GM12892 (cell line): ENCODE measurements at regions not wholly inside any gene's neighbourhood (a gene's known extent, or its start where the extent isn't known, plus 50 kb on each side); places are given as distances from the start of the nearest gene placed in this dataset.
"Not testable (repeated sequence)": the region's sequence is repeated elsewhere in the genome, so short reads cannot be mapped to it uniquely, and the experiment has no call there.

Experiments used
- DNase-seq: peaks from one replicate; pipeline ENCODE4 v3.0.0; 2011; ENCODE audit not compliant: insufficient read length
- FAIRE-seq: peaks from 2 replicates; lab custom pipeline; 2011; peaks lifted over from hg19 to GRCh38; lab: Jason Lieb, UNC
- POLR2A ChIP-seq: IDR thresholded peaks from 2 replicates; pipeline ENCODE4 v1.6.1; 2011; ENCODE audit warnings: low read depth, low read length, control low read depth
- POLR2AphosphoS5 ChIP-seq: IDR thresholded peaks from 2 replicates; pipeline ENCODE4 v1.6.1; 2011; ENCODE audit warnings: low read depth, low read length, control low read depth
- TAF1 ChIP-seq: IDR thresholded peaks from 2 replicates; pipeline ENCODE4 v1.6.1; 2011; ENCODE audit warnings: low read depth, mild to moderate bottlenecking, control low read depth, low read length, borderline replicate concordance

DNA sequence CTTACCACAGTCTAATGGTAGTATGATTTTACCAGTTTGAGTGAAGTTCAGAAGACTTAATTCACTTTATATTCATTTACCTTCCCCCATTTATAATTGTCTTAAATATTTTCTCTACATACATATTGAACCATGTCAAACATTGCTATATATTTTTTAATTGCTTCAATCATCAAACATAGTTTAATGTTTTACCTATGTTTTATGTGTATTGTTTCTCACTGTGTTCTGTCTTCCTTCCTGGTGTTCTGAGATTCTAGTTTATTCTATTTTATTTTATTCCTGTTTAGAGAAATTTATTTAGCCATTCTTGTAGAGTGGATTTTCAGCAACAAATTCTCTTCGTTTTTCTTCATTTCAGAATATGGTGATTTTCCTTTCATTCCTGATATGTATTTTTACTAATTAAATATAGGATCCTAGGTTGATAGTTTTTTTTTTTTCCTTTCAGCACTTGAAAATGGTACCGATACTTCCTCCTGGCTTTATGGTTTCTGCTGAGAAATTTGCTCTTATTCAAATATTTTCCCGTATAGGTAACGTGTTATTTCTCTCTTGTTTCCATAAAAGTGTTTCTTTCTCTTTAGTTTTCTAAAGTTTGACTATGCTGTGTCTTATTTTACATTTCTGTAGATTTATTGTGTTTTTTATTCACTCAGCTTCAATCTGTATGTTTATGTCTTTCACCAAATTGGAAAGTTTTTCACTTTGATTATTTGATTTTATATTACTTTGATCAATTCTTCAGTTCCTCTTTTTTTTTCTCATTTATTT lies 201.8 kb upstream of the AGR3 start:
- TF ChIP-seq POLR2AphosphoS5 (no peak), POLR2A (no peak), TAF1 (no peak)
- FAIRE-seq = no peak
- DNase-seq = no peak

DNA sequence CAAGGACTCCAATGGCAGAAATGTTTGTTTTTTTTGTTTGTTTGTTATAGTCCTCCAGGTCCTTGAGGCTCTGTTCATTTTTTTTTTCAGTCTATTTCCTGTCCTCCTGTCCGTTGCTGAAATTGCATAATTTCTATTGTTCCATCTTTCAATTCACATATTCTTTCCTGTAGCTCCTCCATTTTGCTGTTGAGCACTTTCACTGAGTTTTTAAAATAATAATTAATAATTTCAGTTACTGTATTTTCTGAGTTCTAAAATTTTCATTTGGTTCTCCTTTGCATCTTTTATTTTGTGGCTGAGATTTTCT lies 202.3 kb upstream of the AGR3 start:
- no peak for FAIRE-seq

DNA sequence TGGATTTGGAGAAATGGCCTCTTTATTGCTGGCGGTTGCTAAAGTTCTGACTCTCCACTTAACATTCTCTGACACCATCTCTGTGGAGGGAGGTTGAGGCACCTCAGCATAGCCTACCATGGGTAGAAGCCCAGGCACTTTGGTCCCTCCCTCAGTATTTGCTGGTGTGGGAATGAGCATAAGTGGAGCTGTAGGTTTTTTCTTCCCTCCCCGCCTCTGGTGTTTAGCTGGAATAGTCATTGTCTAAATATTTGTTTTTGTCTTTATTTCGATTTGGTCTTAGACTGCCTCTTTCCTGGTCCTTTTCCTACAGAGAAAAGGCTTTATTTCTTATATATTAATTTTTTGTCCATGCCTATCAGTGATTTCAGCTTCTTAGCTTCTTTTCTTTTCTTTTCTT lies 203.4 kb upstream of the AGR3 start:
- no peak for TF ChIP-seq POLR2A
- TF ChIP-seq POLR2AphosphoS5 = no peak
- no peak for TF ChIP-seq TAF1
- DNase-seq = no peak
- no peak for FAIRE-seq

More for the DNA sequence above, 202.3 kb upstream of the AGR3 start:
- TF ChIP-seq TAF1 (no peak), POLR2AphosphoS5 (no peak), POLR2A (no peak)
- DNase-seq = no peak

DNA sequence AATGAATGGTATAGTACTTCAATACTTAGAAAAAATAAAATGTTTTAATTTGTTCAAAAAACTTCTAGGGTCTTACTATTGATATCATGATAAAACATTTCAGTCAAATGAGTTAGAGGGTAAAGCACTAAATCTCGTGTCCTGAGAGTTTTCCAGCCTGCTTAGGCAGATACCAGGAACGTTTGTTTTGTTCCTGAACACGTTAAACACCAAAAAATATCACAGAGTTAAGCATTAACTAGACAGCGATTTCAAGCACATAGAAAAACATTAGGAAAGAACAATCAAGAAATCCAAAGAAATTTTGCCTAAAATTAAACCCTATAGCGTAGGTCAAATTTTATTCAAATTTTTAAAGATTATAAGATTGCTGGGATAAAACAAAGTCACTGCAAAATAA lies 204.6 kb upstream of the AGR3 start:
- FAIRE-seq (no peak), DNase-seq (no peak)
- no peak for TF ChIP-seq TAF1
- TF ChIP-seq POLR2AphosphoS5 = no peak
- TF ChIP-seq POLR2A = no peak

DNA sequence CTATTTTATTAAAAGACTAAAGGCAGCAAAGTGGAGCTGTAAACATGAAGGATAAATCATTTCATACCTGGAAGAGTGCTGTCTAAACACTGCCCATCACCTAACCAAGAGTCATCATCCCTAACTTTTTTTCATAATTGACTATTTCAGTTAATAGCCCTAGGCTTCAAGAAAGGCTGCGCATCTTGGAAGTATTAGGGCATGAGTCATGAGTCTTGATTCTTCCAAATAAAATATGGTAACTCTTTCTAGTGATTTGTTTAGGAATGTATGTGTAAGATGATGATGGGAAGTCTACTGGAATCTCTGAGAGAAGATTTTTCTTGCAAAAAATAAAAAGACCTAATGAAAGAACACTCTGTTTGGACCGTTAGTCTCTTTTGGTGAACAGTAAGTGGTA lies 207.7 kb upstream of the AHR start:
- FAIRE-seq = no peak
- DNase-seq = no peak
- TF ChIP-seq POLR2A = no peak
- TF ChIP-seq POLR2AphosphoS5 = no peak
- TF ChIP-seq TAF1 = no peak

DNA sequence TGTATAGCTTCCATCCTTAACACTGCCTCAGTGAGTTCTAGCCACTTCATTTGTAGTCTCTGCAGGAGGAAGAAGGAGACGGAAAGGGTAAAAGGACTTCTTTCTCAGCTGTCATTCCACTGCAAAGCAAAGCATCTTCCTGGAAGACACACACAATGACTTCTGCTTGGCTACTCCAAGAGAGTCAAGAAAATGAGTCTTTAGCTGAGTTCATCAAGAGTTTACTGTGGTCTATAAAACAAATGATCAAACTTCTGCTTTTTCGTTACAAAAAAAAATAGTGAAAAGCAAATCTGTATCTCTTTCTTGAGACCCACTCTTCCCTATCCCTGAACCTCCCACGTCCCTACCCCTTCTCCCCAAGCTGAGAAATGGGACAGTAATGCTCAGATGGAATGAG lies 205.0 kb upstream of the AHR start:
- TF ChIP-seq POLR2AphosphoS5 (no peak), POLR2A (no peak), TAF1 (no peak)
- DNase-seq (no peak), FAIRE-seq (no peak)

DNA sequence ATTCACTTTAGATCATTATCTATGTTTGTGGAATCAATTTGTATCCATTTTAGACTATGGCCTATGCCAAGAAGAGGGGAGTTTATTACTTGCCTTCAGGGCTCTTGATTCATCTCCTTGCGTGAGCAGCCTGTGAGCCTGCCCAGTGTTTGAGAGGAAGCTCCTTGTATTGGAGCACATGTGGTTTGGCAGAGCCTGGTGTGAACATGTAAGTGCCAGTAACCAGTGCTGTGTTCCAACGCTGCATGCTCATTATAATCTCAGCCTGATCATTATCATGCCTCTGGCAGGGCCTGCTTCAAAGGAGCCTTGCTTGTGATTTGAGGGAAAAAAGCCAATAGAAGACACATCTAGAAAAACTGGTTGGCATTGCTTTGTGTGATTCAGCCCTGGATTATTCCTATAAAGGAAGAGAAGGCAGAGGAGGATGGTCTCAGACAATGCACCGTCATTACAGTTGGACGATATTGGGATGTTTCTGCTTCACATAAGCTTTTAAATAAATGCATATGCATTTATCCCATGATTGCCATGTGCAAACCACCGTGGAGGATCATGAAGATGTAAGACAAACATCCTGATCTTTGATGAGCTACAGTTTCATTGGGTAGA lies 203.4 kb upstream of the AHR start:
- DNase-seq (no peak), FAIRE-seq (no peak)
- TF ChIP-seq POLR2A = no peak
- no peak for TF ChIP-seq POLR2AphosphoS5
- TF ChIP-seq TAF1 = no peak

DNA sequence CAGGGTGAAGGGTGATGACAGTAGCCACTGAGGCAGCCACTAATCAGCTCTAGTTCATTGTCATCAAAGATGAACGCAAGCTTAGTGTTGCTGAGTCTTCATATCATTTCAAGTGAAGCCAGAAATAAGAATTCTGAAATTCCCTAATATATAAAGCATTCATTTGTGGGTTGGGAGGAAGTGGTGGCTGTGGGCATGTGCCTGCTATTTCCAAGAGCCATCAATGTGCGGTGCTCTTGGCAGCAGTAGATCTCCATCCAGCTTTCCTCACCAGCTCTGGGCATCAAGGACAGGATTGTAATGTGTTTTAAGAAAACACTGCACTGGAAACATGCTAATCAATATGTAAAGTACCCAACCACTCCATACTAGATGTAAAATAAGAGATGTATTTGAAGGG lies 202.5 kb upstream of the AHR start:
- no peak for TF ChIP-seq POLR2A
- no peak for TF ChIP-seq POLR2AphosphoS5
- no peak for TF ChIP-seq TAF1
- FAIRE-seq (no peak), DNase-seq (no peak)

DNA sequence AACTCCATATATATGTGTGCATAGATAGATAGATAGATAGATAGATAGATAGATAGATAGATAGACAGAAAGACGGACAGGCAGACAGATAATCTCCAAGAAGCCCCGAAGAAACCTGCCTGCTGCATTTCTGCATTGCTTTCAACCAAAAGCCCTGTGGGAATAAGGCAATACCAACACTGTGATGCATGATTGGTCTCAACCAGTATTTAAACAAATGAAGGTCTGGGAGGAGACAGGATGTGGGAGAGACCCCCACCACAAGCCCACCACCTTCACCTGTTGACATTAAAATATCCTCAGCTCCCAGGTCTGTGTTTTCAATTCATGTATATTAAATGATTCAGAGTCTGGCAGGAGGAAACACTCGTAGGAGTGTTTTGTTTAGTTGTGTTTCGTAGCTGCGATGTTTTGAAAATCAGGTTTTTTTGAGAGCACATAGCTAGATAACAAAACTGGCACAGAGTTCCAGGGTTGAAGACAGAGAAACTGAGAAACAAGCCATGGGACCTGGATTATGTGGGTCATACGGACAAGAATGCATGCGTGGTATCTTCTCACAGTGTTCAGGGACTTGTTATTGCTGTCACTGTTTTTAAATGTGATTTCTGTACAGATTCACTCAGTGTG lies 200.7 kb upstream of the AHR start:
- no peak for DNase-seq
- no peak for TF ChIP-seq POLR2AphosphoS5
- no peak for FAIRE-seq

DNA sequence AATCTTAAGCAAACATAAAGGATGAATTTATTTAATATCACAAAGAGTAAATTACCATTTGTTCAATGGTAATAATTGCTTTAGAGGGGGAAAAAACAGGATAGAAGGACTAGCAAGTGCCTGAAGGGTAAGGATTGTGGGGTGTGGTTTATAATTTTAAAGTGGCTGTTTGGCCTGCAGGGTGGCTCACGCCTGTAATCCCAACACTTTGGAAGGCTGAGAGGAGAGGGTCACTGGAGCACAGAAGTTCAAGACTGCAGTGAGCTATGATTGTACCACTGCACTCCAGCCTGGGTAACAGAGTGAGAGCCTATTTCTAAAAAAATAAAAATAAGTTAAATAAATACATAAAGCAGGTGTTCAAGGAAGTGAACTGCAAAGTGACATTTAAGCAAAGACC lies 199.9 kb upstream of the AHR start:
- DNase-seq = no peak
- TF ChIP-seq POLR2A = no peak
- FAIRE-seq = no peak

DNA sequence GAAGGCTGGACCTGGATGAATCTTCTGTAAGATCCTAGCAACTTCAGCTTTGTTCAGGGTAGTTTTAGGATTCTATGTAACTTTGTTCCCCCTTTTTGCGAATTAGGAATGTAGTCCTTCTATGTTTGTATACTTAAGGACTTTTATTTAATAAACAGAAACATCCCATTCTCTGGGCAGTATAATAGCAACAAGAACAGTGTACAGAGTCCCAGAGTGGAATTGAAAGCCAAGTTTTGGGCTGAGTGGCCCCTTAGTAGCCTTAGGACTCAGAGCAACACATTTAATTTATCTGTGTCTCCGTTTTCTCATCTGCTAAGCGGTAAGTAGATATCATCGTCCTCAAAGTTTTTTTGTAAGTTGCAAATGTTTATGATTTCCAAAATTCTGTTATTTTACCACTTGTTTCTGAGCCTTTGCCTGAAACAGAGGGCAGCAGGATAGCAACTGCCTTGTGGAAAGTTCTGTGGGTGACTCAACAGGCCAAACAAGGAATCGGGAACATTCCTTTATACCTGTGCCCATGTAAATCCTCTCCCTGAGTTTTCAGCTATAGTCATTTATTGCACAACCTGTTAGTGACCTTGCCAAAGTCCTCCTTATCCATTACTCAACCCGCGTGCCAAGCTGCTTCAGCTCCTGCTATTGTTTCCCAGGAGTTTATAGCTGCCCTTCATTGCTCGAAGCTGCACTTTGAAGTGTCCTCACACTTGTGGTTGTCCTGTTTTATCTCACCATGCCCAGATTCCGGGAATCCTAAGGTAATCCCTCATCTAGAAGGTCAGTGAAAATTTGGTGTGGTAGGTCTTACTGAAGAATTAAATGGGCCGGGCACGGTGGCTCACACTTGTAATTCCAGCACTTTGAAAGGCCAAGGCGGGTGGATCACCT lies 199.1 kb upstream of the AHR start:
- no peak for DNase-seq
- FAIRE-seq = no peak
- no peak for TF ChIP-seq POLR2A
- no peak for TF ChIP-seq TAF1
- no peak for TF ChIP-seq POLR2AphosphoS5

DNA sequence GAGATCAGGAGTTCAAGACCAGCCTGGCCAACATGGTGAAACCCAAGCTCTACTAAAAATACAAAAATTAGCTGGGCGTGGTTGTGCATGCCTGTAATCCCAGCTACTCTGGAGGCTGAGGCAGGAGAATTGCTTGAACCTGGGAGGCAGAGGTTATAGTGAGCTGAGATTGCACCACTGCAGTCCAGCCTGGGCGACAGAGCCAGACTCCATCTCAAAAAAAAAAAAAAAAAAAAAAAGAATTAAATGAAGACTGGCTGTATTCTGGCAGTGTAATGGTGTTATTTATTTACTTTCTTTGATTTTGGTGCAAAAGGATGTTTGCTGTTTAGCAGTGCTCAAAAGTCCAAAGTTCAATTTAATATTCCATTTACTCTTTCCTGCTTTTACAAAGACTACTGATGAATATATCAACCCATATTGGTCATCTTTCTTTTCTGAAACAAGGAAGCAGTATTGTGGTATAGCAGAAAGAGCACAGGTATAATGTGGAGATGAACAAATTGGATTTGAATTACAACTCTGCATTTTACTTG lies 198.4 kb upstream of the AHR start:
- FAIRE-seq, DNase-seq: not testable (repeated sequence)
